GM23338 (cell line): ENCODE measurements at regions not wholly inside any gene's neighbourhood (a gene's known extent, or its start where the extent isn't known, plus 50 kb on each side); places are given as distances from the start of the nearest gene placed in this dataset.

Experiments
- CTCF ChIP-seq, 2 experiments: fragments of 200-600 bp in 1 of 2; sonication (generic) in 1 of 2; conservative IDR thresholded peaks; 2 replicates each; pipeline versions ENCODE4 v1.5.1 to v1.6.1; 2016 to 2017; ENCODE audit warnings: antibody characterized with exemption in 2 of 2, low read depth in 2 of 2, mild to moderate bottlenecking in 2 of 2, moderate library complexity in 1 of 2
- POLR2AphosphoS5 ChIP-seq: IDR thresholded peaks from 2 replicates; pipeline ENCODE4 v1.6.1; 2016; ENCODE audit warnings: antibody characterized with exemption, low read depth

DNA sequence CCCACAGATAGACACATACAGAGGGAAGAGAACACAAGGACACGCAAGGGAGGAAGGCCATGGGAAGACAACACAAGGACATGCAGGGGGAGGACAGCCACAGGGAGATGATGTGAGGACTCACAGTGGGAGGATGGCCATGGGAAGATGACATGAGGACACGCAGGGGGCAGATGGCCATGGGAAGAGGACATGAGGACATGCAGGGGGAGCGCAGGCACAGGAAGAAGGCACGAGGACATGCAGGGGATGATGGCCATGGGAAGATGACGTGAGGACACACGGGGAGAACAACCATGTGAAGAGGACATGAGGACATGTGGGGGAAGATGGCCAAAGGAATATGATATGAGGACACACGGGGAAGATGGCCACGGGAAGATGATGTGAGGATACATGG lies 84.7 kb downstream of the UQCRFS1 start:
- TF ChIP-seq CTCF (conservative IDR thresholded peaks at IDR 0.05; ENCODE audit: low read depth in 2 of 2) = no peak
- no peak for TF ChIP-seq POLR2AphosphoS5
